ENCODE measurements at regions not wholly inside any gene's neighbourhood (a gene's known extent, or its start where the extent isn't known, plus 50 kb on each side); places are given as distances from the start of the nearest gene placed in this dataset. TPM values are rescaled to one million over a fixed set of nuclear protein-coding genes. Genes with fewer than 3 reads are reported as not detected.
A peak's percentile ranks its signal among the peaks of the same experiment; 100 is the strongest.
"Not testable (repeated sequence)": the region's sequence is repeated elsewhere in the genome, so short reads cannot be mapped to it uniquely, and the experiment has no call there.

- no peak for DNase-seq (ENCODE audit: low read depth)
Measured at GRCh38 chr12:56872366-56872765, 61.8 kb downstream of the SDR9C7 start.

- DNase-seq (ENCODE audit: low read depth): no peak
Measured at GRCh38 chr12:56867216-56867615, 67.0 kb downstream of the SDR9C7 start.

- no peak for DNase-seq (ENCODE audit: low read depth)
Measured at GRCh38 chr12:56866493-56866892, 67.7 kb downstream of the SDR9C7 start.

GRCh38 chr12:56864318-56864717 is 69.9 kb downstream of the SDR9C7 start:
- DNase-seq (ENCODE audit: low read depth): no peak

- DNase-seq (ENCODE audit: low read depth): peak; percentile 5
Measured at GRCh38 chr12:56863789-56864188, 70.4 kb downstream of the SDR9C7 start.

GRCh38 chr12:56862264-56862663 is 71.9 kb downstream of the SDR9C7 start:
- no peak for DNase-seq (ENCODE audit: low read depth)

- not testable (repeated sequence) for DNase-seq (ENCODE audit: low read depth)
Measured at GRCh38 chr12:56853392-56853978, 80.7 kb downstream of the SDR9C7 start.

- no peak for DNase-seq (ENCODE audit: low read depth)
Measured at GRCh38 chr12:56851462-56851861, 82.7 kb downstream of the SDR9C7 start.

- no peak for DNase-seq (ENCODE audit: low read depth)
Measured at GRCh38 chr12:56840922-56841321, 77.8 kb downstream of the HSD17B6 start.

GRCh38 chr12:56839915-56840325 is 76.8 kb downstream of the HSD17B6 start:
- DNase-seq (ENCODE audit: low read depth): peak; percentile 52

GRCh38 chr12:56839489-56839848 is 76.3 kb downstream of the HSD17B6 start:
- DNase-seq (ENCODE audit: low read depth): no peak

- no peak for DNase-seq (ENCODE audit: low read depth)
Measured at GRCh38 chr12:56838621-56839488, 75.7 kb downstream of the HSD17B6 start.

Small RNAs in the stretch of these regions (small RNA-seq; reads per million reads assigned to genes)
- not detected for gene AC121758.2
- not detected for gene RF00554

All from HT1080 (cell line).